ENCODE measurements at regions not wholly inside any gene's neighbourhood (a gene's known extent, or its start where the extent isn't known, plus 50 kb on each side); places are given as distances from the start of the nearest gene placed in this dataset.

DNA sequence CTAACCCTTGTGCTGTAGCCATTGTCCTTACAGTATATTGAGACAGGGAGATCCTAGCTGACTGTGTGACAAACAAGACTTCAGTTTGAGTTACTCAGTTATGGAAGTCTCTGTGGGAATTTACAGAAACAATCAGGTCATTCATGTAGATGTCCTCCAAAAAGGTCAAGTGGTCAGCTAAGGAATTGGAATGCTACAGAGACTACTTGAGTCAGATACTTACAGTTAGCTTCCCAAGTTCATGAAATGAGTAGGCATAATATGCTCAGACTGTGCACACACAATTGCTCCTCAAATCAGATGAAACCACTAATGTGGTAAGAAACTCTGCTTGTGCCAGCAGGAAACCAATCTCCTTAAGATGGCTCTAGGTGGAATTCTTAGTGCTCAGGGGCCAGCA is 985.7 kb downstream of the NSUN3 start:
- Histone ChIP-seq H3K36me3 (no peaks in the 10 kb centered on the region), H3K27me3 (replicated peaks; ENCODE audit: insufficient read depth) (no peaks in the 10 kb centered on the region), H3K4me3 (no peak overlapping the region), H3K9me3 (no peaks in the 10 kb centered on the region), H3K27ac (no peak overlapping the region), H3K4me1 (ENCODE audit: control insufficient read depth in 1 of 2, low read depth in 2 of 2) (no peaks in the 10 kb centered on the region)
- TF ChIP-seq, protein P1, sequence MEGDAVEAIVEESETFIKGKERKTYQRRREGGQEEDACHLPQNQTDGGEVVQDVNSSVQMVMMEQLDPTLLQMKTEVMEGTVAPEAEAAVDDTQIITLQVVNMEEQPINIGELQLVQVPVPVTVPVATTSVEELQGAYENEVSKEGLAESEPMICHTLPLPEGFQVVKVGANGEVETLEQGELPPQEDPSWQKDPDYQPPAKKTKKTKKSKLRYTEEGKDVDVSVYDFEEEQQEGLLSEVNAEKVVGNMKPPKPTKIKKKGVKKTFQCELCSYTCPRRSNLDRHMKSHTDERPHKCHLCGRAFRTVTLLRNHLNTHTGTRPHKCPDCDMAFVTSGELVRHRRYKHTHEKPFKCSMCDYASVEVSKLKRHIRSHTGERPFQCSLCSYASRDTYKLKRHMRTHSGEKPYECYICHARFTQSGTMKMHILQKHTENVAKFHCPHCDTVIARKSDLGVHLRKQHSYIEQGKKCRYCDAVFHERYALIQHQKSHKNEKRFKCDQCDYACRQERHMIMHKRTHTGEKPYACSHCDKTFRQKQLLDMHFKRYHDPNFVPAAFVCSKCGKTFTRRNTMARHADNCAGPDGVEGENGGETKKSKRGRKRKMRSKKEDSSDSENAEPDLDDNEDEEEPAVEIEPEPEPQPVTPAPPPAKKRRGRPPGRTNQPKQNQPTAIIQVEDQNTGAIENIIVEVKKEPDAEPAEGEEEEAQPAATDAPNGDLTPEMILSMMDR (IDR thresholded peaks at IDR 0.05) = no peak
- ATAC-seq (ENCODE audit: insufficient number of reproducible peaks, low FRiP score, low read depth) (no peak), DNase-seq (ENCODE audit: low spot score) (no peak)

DNA sequence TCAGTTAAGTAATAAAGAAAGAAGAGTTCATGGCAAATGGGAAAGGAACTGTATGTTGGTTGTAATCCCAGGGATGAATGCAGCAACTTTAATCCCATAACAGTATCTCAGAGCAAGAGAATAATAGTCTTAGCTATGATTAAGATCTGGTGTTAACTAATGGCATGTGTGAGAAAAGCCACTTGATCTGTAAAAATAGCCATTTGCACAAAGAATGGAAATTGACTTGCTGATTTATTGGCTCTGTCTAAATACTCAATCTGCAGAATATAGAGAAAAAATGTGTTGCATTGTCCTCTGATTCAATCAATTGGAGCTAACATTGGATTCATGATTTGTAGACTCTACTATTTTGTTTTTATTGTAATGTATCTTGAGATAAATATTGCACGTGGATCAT is 987.0 kb downstream of the NSUN3 start:
- ATAC-seq (ENCODE audit: insufficient number of reproducible peaks, low FRiP score, low read depth) = no peak

DNA sequence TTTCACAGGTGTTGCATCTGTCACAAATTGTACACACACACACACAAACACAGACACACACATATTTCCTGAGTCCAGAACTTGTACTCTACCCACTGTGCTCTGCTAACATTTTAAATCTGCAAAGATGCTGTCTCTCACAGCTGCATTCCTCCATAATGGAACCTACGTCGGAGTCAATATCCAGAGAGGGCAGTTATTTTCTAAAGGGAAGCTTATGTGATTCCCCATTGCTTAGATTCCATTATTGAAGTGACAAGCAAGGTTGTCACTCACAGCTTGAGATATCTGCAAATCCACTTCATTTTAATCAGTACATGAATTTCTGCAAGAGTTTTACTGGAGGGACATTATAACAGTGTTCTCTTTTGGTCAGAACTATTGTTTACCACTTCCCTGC is 992.4 kb downstream of the NSUN3 start:
- Histone ChIP-seq H3K4me1 (ENCODE audit: control insufficient read depth in 1 of 2, low read depth in 2 of 2) (no peaks in the 10 kb centered on the region), H3K27me3 (replicated peaks; ENCODE audit: insufficient read depth) (no peaks in the 10 kb centered on the region), H3K4me3 (no peak overlapping the region), H3K27ac (no peak overlapping the region), H3K36me3 (no peaks in the 10 kb centered on the region), H3K9me3 (no peaks in the 10 kb centered on the region)
- no peak for ATAC-seq (ENCODE audit: insufficient number of reproducible peaks, low FRiP score, low read depth)
- no peak for DNase-seq (ENCODE audit: low spot score)
- TF ChIP-seq, protein P1 (IDR thresholded peaks at IDR 0.05) = no peak

More for the DNA sequence above, 987.0 kb downstream of the NSUN3 start:
- Histone ChIP-seq H3K4me3 (no peak overlapping the region), H3K27ac (no peak overlapping the region), H3K4me1 (ENCODE audit: control insufficient read depth in 1 of 2, low read depth in 2 of 2) (no peaks in the 10 kb centered on the region), H3K9me3 (no peaks in the 10 kb centered on the region), H3K27me3 (replicated peaks; ENCODE audit: insufficient read depth) (no peaks in the 10 kb centered on the region), H3K36me3 (no peaks in the 10 kb centered on the region)
- no peak for DNase-seq (ENCODE audit: low spot score)
- TF ChIP-seq, protein P1 (IDR thresholded peaks at IDR 0.05) = no peak

DNA sequence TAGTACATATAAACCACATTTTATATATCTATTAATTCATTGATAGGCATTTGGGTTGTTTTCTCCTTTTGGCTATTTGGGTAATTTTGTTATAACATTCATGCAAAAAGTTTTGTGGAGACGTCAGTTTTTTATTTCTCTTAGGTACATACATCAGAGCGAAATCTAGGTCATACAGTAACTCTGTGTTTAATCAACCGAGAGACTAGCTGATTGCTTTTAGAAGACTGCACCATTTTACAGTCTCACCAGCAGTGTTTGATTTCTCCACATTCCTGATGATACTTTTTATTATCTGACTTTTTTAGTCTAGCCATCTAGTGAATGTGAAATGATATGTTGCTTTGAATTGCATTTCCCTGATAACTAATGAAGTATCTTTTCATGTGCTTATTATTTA is 1019.3 kb downstream of the NSUN3 start:
- TF ChIP-seq, protein P1 (IDR thresholded peaks at IDR 0.05) = no peak
- H3K4me3 ChIP-seq = no peak overlapping the region
- ATAC-seq (ENCODE audit: insufficient number of reproducible peaks, low FRiP score, low read depth) = no peak

DNA sequence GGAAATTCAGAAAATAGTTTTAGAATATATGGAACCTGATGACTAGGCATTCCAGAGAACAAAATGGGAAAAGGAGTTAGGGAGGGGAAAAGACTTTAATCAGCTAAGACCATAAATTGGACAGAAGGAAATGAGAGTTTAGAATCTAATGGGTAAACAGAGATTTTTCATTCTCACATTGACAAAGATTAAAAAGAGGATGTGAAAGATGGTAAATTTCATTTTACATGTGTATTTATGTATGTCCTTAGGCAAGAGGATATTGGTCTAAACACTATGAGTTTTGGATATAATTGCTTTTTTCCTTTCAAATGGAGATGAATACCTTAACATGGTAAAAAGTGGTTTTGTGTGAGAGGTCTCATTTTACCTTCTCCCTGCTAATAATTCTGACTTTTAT is 1021.9 kb downstream of the NSUN3 start:
- H3K4me1 ChIP-seq (ENCODE audit: control insufficient read depth in 1 of 2, low read depth in 2 of 2) = no peaks in the 10 kb centered on the region
- H3K4me3 ChIP-seq = no peak overlapping the region
- no peak overlapping the region for H3K27ac ChIP-seq
- ATAC-seq (ENCODE audit: insufficient number of reproducible peaks, low FRiP score, low read depth) (no peak), DNase-seq (ENCODE audit: low spot score) (no peak)
- H3K9me3 ChIP-seq = no peaks in the 10 kb centered on the region
- no peaks in the 10 kb centered on the region for H3K27me3 ChIP-seq (replicated peaks; ENCODE audit: insufficient read depth)
- TF ChIP-seq, protein P1 (IDR thresholded peaks at IDR 0.05) = no peak
- no peaks in the 10 kb centered on the region for H3K36me3 ChIP-seq

More for the DNA sequence above, 1019.3 kb downstream of the NSUN3 start:
- H3K27ac ChIP-seq = no peak overlapping the region
- no peaks in the 10 kb centered on the region for H3K9me3 ChIP-seq
- H3K4me1 ChIP-seq (ENCODE audit: control insufficient read depth in 1 of 2, low read depth in 2 of 2) = no peaks in the 10 kb centered on the region
- H3K36me3 ChIP-seq = no peaks in the 10 kb centered on the region
- no peaks in the 10 kb centered on the region for H3K27me3 ChIP-seq (replicated peaks; ENCODE audit: insufficient read depth)
- no peak for DNase-seq (ENCODE audit: low spot score)
